Ramos (cell line): ENCODE measurements at regions not wholly inside any gene's neighbourhood (a gene's known extent, or its start where the extent isn't known, plus 50 kb on each side); places are given as distances from the start of the nearest gene placed in this dataset.

Source experiments
- in situ Hi-C: fragments of 300-500 bp; cut with MboI; formaldehyde crosslinking; loops from one replicate; pipeline ENCODE4 v1.14.3; 2022; ENCODE audit warnings: low sequenced_read_pairs; ENCODE audit not compliant: unreplicated experiment

GRCh38 chr11:128180441-128181087, 406.8 kb downstream of the ETS1 start:
- in situ Hi-C loops, result loop anchor here (5.0 kb wide), 1 partner anchor 107 kb away; no protein-coding TSS in a partner anchor

GRCh38 chr11:128179512-128179911, 407.8 kb downstream of the ETS1 start:
- in situ Hi-C loops, result no loop called here

GRCh38 chr11:128179039-128179438, 408.3 kb downstream of the ETS1 start:
- in situ Hi-C loops, result no loop called here

- in situ Hi-C loops, result no loop called here
These were observed 412.7 kb downstream of the ETS1 start for GRCh38 chr11:128174465-128175291.

GRCh38 chr11:128172046-128172878, 415.1 kb downstream of the ETS1 start:
- in situ Hi-C loops, result no loop called here

GRCh38 chr11:128171506-128171905, 415.9 kb downstream of the ETS1 start:
- in situ Hi-C loops, result no loop called here

GRCh38 chr11:128165572-128165971, 421.8 kb downstream of the ETS1 start:
- in situ Hi-C loops, result loop anchor here (5.0 to 10.0 kb wide), 4 partner anchors 119 to 682 kb away; no protein-coding TSS in a partner anchor

GRCh38 chr11:128164080-128164741, 423.1 kb downstream of the ETS1 start:
- in situ Hi-C loops, result loop anchor here (10.0 kb wide), 2 partner anchors 121 to 601 kb away; no protein-coding TSS in a partner anchor

GRCh38 chr11:128161994-128162393, 425.4 kb downstream of the ETS1 start:
- in situ Hi-C loops, result loop anchor here (10.0 kb wide), 2 partner anchors 123 to 603 kb away; no protein-coding TSS in a partner anchor

- in situ Hi-C loops, result loop anchor here (10.0 kb wide), 2 partner anchors 123 to 603 kb away; no protein-coding TSS in a partner anchor
These were observed 425.9 kb downstream of the ETS1 start for GRCh38 chr11:128161436-128161835.

GRCh38 chr11:128158860-128159259, 428.5 kb downstream of the ETS1 start:
- in situ Hi-C loops, result no loop called here

- in situ Hi-C loops, result no loop called here
These were observed 429.7 kb downstream of the ETS1 start for GRCh38 chr11:128157423-128158298.

- in situ Hi-C loops, result no loop called here
These were observed 430.9 kb downstream of the ETS1 start for GRCh38 chr11:128156486-128156885.

- in situ Hi-C loops, result no loop called here
These were observed 431.8 kb downstream of the ETS1 start for GRCh38 chr11:128155590-128155989.

- in situ Hi-C loops, result no loop called here
These were observed 433.7 kb downstream of the ETS1 start for GRCh38 chr11:128153697-128154048.

- in situ Hi-C loops, result no loop called here
These were observed 434.3 kb downstream of the ETS1 start for GRCh38 chr11:128152796-128153696.

GRCh38 chr11:128151780-128152179, 435.6 kb downstream of the ETS1 start:
- in situ Hi-C loops, result no loop called here

- in situ Hi-C loops, result no loop called here
These were observed 436.0 kb downstream of the ETS1 start for GRCh38 chr11:128151338-128151737.
